GM18517 (cell line): ENCODE measurements at regions not wholly inside any gene's neighbourhood (a gene's known extent, or its start where the extent isn't known, plus 50 kb on each side); places are given as distances from the start of the nearest gene placed in this dataset.

Source experiments
- ATAC-seq: cut with Tn5 transposase; IDR thresholded peaks from one replicate; pipeline ENCODE4 v1.9.1; 2021; ENCODE audit warnings: mild to moderate bottlenecking, moderate library complexity; ENCODE audit not compliant: unreplicated experiment

DNA sequence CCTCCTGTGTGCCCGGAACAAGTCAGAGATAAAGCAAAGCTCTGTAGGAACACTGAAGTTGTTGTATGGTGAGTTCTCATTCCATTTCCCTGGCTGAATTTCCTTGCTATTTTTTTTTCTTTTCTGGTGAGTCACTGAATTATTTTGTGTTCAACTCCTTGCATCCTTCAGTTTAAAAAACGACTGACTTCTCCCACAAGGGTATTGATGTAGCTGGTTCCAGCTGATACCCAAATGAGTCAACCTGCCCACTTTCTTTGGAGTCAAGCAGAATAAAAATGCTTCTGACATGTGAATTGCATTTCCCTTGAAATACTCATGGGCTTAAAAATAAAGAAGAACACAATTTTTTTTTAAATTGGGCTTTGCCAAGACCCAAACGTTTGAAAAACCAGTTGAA is 85.5 kb downstream of the SHOX start:
- no peak for ATAC-seq

DNA sequence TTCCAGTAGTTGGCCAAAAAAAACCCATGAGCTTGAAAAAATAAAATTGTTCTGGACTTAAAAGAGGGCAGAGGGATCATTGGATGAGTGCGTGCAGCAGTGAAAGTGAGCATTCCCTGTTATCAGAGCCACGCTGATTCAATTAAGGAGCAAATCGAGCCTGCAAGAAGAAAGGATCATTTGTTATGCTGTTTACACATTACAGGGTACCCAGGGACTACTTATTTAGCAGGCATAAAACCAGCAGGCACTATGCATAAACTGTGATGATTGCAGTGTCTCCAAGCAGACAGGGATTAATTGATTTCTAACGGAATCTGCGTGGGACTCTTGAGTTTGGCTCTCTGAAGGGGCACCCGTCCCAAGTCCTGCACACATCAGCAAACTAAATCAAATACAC is 83.5 kb downstream of the SHOX start:
- ATAC-seq = no peak
